AG10803 (cell line): ENCODE measurements at regions not wholly inside any gene's neighbourhood (a gene's known extent, or its start where the extent isn't known, plus 50 kb on each side); places are given as distances from the start of the nearest gene placed in this dataset.

ENCODE experiments used
- DNase-seq: peaks from one replicate; pipeline ENCODE4 v3.0.0; 2010; ENCODE audit warnings: low read depth
- H3K4me3 ChIP-seq: 2 replicates; pipeline ENCODE4 v1.5.1; 2011; ENCODE audit warnings: mild to moderate bottlenecking, low read length, control low read depth
- CTCF ChIP-seq: conservative IDR thresholded peaks from 2 replicates; pipeline ENCODE4 v1.5.1; 2011; ENCODE audit warnings: mild to moderate bottlenecking, low read length, control low read depth, inconsistent platforms

DNA sequence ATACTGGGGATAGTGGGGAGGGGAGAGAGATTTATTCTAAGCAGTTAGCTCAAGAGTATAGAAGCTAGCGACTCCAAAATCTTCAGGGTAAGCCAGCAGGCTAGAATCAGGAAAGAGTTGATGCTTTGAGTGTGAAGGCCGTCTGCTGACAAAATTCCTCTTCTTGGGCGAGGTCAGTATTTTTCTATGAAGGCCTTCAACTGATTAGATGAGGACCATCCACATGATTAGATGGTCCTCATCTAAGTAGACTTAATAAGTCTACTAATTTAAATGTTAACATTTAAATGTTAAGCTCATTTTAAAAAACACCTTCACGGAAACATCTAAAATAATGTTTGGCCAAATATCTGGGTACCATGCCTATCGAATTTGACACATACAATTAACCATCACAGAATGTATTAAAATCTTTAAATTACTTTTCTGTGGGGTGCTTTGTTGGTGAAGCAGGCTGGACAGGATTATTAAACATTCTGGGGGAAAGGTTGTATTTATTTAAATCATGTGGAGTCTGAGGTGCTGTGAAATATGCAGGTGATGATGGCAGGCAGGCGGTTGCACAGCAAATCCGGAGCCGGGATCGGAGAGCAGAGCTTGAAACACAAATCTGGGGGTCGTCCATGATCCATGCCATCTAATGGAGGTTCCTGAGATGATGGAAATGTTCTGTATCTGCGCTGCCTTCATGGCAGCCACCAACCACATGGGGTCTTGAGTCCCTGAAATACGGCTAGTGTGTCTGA is 49.8 kb upstream of the ADORA2B start:
- no peak for DNase-seq
- no peak overlapping the region for H3K4me3 ChIP-seq
- TF ChIP-seq CTCF = no peak
